Colonic mucosa (tissue), 4 donors: ENCODE measurements at regions not wholly inside any gene's neighbourhood (a gene's known extent, or its start where the extent isn't known, plus 50 kb on each side); places are given as distances from the start of the nearest gene placed in this dataset.
"Not testable (repeated sequence)": the region's sequence is repeated elsewhere in the genome, so short reads cannot be mapped to it uniquely, and the experiment has no call there.

Experiments used
- DNase-seq: peaks from one replicate; pipeline ENCODE4 v3.0.0-alpha.2; 2020
- H3K27ac ChIP-seq: fragments of 200-600 bp; one replicate; pipeline ENCODE4 v1.8.0; 2021
- H3K27me3 ChIP-seq: fragments of 200-600 bp; one replicate; pipeline ENCODE4 v1.8.0; 2021
- H3K36me3 ChIP-seq: fragments of 200-600 bp; one replicate; pipeline ENCODE4 v1.8.0; 2021
- H3K4me1 ChIP-seq: fragments of 200-600 bp; one replicate; pipeline ENCODE4 v1.8.0; 2021; ENCODE audit warnings: mild to moderate bottlenecking
- H3K4me3 ChIP-seq: fragments of 200-600 bp; one replicate; pipeline ENCODE4 v1.8.0; 2021
- H3K9ac ChIP-seq, 2 donors: one replicate each; pipeline ENCODE4 v1.7.0; 2013; ENCODE audit warnings: control low read depth in 2 of 2, low read depth in 2 of 2, low read length in 2 of 2
- H3K9me3 ChIP-seq: fragments of 200-600 bp; one replicate; pipeline ENCODE4 v1.8.0; 2021
- CTCF ChIP-seq: fragments of 200-600 bp; IDR thresholded peaks from one replicate; pipeline ENCODE4 v1.8.0; 2022; ENCODE audit warnings: antibody characterized with exemption, mild to moderate bottlenecking
- intact Hi-C: fragments of 100-400 bp; cut with DNase I; formaldehyde crosslinking; loops from one replicate; pipeline ENCODE4 v1.14.1; 2022
- donor health status: healthy.
- donor health status: DM: no; HTN: no; CAD: no.
- donor health status: DM: no; HTN: no; CAD: no.

GRCh38 chr6:101085327-101085726, 204.2 kb upstream of the ASCC3 start:
- intact Hi-C loops: no loop called here

GRCh38 chr6:101086473-101086872, 205.3 kb upstream of the ASCC3 start:
- Histone ChIP-seq H3K9ac (no peak overlapping the region), H3K4me1 (no peaks in the 10 kb centered on the region), H3K36me3 (no peaks in the 10 kb centered on the region), H3K9me3 (no peaks in the 10 kb centered on the region), H3K27ac (no peak overlapping the region), H3K27me3 (no peaks in the 10 kb centered on the region), H3K4me3 (no peak overlapping the region)
- TF ChIP-seq CTCF: no peak
- intact Hi-C loops: no loop called here
- DNase-seq: no peak

More at GRCh38 chr6:101085327-101085726, 204.2 kb upstream of the ASCC3 start:
- Histone ChIP-seq H3K27me3 (no peaks in the 10 kb centered on the region), H3K27ac (no peak overlapping the region), H3K9me3 (no peaks in the 10 kb centered on the region), H3K36me3 (no peaks in the 10 kb centered on the region), H3K4me3 (no peak overlapping the region), H3K4me1 (no peaks in the 10 kb centered on the region), H3K9ac (no peak overlapping the region)
- DNase-seq: no peak
- TF ChIP-seq CTCF: no peak

GRCh38 chr6:101088594-101088993, 207.5 kb upstream of the ASCC3 start:
- DNase-seq: no peak
- intact Hi-C loops: no loop called here
- Histone ChIP-seq H3K4me1 (no peaks in the 10 kb centered on the region), H3K9ac (no peak overlapping the region), H3K27ac (no peak overlapping the region), H3K36me3 (no peaks in the 10 kb centered on the region), H3K9me3 (no peaks in the 10 kb centered on the region), H3K27me3 (no peaks in the 10 kb centered on the region), H3K4me3 (no peak overlapping the region)
- TF ChIP-seq CTCF: no peak

GRCh38 chr6:101089640-101090039, 208.5 kb upstream of the ASCC3 start:
- no peak for TF ChIP-seq CTCF
- Histone ChIP-seq H3K9me3 (no peaks in the 10 kb centered on the region), H3K9ac (no peak overlapping the region), H3K4me1 (no peaks in the 10 kb centered on the region), H3K27me3 (no peaks in the 10 kb centered on the region), H3K27ac (no peak overlapping the region), H3K36me3 (no peaks in the 10 kb centered on the region), H3K4me3 (no peak overlapping the region)
- no peak for DNase-seq
- intact Hi-C loops: no loop called here

- TF ChIP-seq CTCF: no peak
- intact Hi-C loops: no loop called here
Observed at GRCh38 chr6:101090281-101090680, 209.2 kb upstream of the ASCC3 start.

GRCh38 chr6:101098605-101099004, 217.5 kb upstream of the ASCC3 start:
- H3K36me3 ChIP-seq, H3K9me3 ChIP-seq, DNase-seq, H3K27ac ChIP-seq, H3K27me3 ChIP-seq, intact Hi-C loops, H3K4me3 ChIP-seq, H3K9ac ChIP-seq, H3K4me1 ChIP-seq: not testable (repeated sequence)

More at GRCh38 chr6:101090281-101090680, 209.2 kb upstream of the ASCC3 start:
- H3K27ac ChIP-seq: no peak overlapping the region
- no peak for DNase-seq
- H3K27me3 ChIP-seq: no peaks in the 10 kb centered on the region
- H3K9ac ChIP-seq: no peak overlapping the region
- no peaks in the 10 kb centered on the region for H3K4me1 ChIP-seq
- H3K9me3 ChIP-seq: no peaks in the 10 kb centered on the region
- no peak overlapping the region for H3K4me3 ChIP-seq
- no peaks in the 10 kb centered on the region for H3K36me3 ChIP-seq
